ENCODE measurements at regions not wholly inside any gene's neighbourhood (a gene's known extent, or its start where the extent isn't known, plus 50 kb on each side); places are given as distances from the start of the nearest gene placed in this dataset.
A peak's percentile ranks its signal among the peaks of the same experiment; 100 is the strongest.

GRCh38 chr22:49356428-49356827 is 471.2 kb downstream of the BRD1 start:
- no peak for DNase-seq

GRCh38 chr22:49355211-49355920 is 472.3 kb downstream of the BRD1 start:
- no peak for DNase-seq

GRCh38 chr22:49354516-49355210 is 473.0 kb downstream of the BRD1 start:
- no peak for DNase-seq

- no peak for DNase-seq
These were observed 474.4 kb downstream of the BRD1 start for GRCh38 chr22:49353235-49353634.

- no peak for DNase-seq
These were observed 475.1 kb downstream of the BRD1 start for GRCh38 chr22:49352361-49353169.

- no peak for DNase-seq
These were observed 475.9 kb downstream of the BRD1 start for GRCh38 chr22:49351761-49352227.

- DNase-seq = no peak
These were observed 477.1 kb downstream of the BRD1 start for GRCh38 chr22:49350441-49351121.

- no peak for DNase-seq
These were observed 477.8 kb downstream of the BRD1 start for GRCh38 chr22:49349841-49350381.

GRCh38 chr22:49349181-49349835 is 478.4 kb downstream of the BRD1 start:
- DNase-seq = no peak

GRCh38 chr22:49348631-49349030 is 479.0 kb downstream of the BRD1 start:
- DNase-seq = no peak

- DNase-seq = no peak
These were observed 480.3 kb downstream of the BRD1 start for GRCh38 chr22:49347376-49347775.

- no peak for DNase-seq
These were observed 481.8 kb downstream of the BRD1 start for GRCh38 chr22:49345896-49346295.

GRCh38 chr22:49344656-49345055 is 483.0 kb downstream of the BRD1 start:
- DNase-seq = no peak

GRCh38 chr22:49344161-49344560 is 483.5 kb downstream of the BRD1 start:
- peak; percentile 15 for DNase-seq

- no peak for DNase-seq
These were observed 487.3 kb downstream of the BRD1 start for GRCh38 chr22:49340406-49340805.

GRCh38 chr22:49336483-49336882 is 491.2 kb downstream of the BRD1 start:
- DNase-seq = peak; percentile 0

GRCh38 chr22:49334976-49335375 is 492.7 kb downstream of the BRD1 start:
- DNase-seq = no peak

GRCh38 chr22:49334449-49334789 is 493.3 kb downstream of the BRD1 start:
- no peak for DNase-seq

- no peak for DNase-seq
These were observed 494.5 kb downstream of the BRD1 start for GRCh38 chr22:49333206-49333605.

GRCh38 chr22:49332691-49333090 is 495.0 kb downstream of the BRD1 start:
- no peak for DNase-seq

- no peak for DNase-seq
These were observed 495.8 kb downstream of the BRD1 start for GRCh38 chr22:49331878-49332277.

GRCh38 chr22:49331223-49331815 is 496.4 kb downstream of the BRD1 start:
- no peak for DNase-seq
